Stimulated activated CD8-positive, alpha-beta memory T cell treated with anti-CD3 and anti-CD28 coated beads, Interleukin-7, amount 100 ng/mL, for 1 hour (primary cell): ENCODE measurements at regions not wholly inside any gene's neighbourhood (a gene's known extent, or its start where the extent isn't known, plus 50 kb on each side); places are given as distances from the start of the nearest gene placed in this dataset.
"Not testable (repeated sequence)": the region's sequence is repeated elsewhere in the genome, so short reads cannot be mapped to it uniquely, and the experiment has no call there.

ENCODE experiments used
- DNase-seq, 2 donors: peaks; one replicate each; pipeline ENCODE4 v3.0.0-alpha.2; 2020; ENCODE audit warnings: low read depth in 2 of 2

DNA sequence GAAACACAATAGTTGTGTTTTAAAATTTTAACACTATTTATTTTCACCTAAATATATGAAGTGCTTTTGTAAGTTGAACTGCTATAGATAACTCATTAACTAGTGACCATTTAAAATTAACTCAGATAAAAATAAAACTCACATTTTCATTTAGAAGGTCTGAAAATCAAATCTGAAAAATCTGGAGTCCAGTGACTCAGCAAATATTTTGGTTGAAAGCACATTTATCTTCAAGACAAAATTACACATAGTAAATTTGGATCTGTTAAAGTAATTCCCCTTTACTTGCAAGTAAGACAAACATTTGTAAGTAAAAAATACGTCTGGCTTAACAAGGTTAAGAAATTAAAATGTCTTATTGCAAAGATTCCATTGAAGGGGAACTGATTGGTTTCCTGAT, 589.1 kb downstream of the TRIML1 start:
- DNase-seq: no peak

GRCh38 chr4:188732131-188732530, 592.9 kb downstream of the TRIML1 start:
- no peak for DNase-seq

DNA sequence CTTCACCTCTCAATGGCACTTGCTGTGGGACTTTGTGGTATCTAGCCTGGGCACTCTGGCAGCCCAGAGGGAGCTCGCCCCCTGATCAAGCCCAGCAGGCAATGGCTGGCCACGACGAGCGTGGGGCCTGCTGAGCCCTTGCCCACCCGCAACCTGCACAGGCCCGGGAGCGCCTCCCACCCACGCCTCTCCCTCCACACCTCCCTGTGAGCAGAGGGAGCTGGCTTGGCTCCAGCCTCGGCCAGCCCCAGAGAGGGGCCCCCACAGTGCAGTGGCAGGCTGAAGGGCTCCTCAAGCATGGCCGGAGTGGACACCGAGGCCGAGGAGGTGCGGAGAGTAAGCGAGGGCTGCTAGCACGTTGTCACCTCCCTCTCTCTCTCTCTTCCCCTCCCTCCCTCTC, 595.8 kb downstream of the TRIML1 start:
- no peak for DNase-seq

DNA sequence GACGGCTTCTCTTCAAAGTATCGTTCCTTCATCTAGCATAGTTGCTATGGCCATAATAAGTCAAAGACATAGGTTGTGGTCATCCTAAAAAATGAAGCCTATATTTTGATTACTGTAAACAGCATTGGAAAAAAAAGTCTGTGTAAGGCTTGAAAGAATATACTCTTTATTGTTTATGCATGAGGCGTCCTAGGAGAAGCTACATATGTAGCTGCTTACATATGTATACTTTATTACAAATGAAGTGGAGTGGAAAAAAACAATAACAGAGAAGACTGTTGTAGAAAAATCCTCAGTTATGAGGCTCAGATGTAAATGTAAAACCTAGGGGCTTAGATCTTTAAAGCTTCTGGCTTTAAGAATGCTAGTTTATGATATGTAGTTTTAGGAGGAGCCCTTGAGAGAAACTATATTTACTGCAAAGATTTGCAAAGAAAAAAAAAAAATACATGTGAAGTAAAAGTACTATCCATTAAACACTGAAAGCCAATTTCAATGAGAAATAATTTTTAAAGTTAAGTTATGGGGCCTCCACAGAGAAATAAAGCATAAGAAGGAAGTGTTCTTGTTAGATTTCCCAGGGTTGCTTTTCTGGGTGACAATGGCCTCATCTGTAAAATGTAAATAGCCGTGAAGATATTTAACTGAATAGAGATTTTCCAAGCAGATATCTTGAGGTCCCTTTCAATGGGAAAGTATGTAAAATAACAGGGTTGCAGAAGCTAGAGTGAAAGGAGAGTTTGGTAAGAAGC, 598.2 kb downstream of the TRIML1 start:
- DNase-seq: no peak

- not testable (repeated sequence) for DNase-seq
These were observed 599.0 kb downstream of the TRIML1 start for GRCh38 chr4:188738290-188738689.

DNA sequence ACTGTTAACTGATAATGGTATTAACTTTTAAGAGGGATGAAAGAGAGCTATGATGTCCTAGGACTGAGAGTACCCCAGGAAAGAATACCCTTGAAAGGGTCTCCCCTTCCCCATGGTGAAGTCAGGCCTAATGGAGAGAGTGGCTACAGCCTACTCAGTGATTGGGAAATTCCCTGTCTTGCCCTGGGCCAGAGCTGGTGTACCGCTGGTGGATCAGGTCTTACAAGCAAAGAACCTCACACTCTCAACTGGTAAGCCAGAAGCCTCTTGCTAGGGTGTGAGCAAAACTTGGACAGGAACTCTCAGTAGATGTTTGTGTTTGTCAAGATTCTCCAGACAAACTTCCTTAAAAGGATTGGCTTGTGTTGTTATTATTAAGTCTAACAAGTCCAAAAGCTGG, 600.9 kb downstream of the TRIML1 start:
- not testable (repeated sequence) for DNase-seq

DNA sequence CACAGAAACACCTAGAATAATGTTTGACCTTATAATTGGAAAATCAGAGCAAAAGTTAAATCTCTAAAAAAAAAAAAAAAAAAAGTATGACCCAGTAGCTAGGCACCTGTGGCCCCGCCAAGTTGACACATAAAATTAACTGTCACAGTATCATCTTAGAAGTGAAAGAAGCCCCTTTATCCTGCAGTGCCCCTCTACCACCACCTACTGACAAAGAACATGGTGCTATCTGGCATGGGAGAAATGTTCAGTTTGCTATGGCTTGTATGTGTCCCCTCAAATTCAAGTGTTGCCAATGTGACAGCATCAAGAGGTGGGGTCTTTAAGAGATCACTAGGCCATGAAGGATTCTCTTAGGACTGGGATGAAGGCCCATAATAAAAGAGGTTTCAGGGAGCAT, 601.5 kb downstream of the TRIML1 start:
- not testable (repeated sequence) for DNase-seq

DNA sequence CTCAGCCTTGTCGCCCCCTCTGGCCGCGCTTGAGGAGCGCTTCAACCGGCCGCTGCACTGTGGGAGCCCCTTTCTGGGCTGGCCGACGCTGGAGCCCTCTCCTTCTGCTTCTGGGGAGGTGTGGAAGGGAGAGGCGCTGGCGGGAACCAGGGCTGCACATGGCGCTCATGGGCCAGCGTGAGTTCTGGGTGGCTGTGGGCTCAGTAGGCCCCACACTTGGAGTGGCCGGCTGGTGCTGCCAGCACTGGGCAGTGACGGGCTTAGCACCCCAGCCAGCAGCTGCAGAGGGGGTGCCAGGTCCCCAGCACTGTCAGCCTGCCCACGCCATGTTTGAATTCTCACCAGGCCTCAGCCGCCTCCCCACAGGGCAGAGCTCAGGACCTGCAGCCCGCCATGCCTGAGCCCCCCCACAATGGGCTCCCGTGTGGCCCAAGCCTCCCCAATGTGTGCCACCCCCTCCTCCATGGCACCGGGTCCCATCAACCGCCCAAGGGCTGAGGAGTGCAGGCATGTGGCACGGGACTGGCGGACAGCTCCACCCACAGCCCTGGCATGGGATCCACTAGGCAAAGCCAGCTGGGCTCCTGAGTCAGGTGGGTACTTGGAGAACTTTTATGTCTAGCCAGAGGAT, 615.2 kb downstream of the TRIML1 start:
- no peak for DNase-seq

- no peak for DNase-seq
These were observed 628.3 kb downstream of the TRIML1 start for GRCh38 chr4:188767496-188767895.

DNA sequence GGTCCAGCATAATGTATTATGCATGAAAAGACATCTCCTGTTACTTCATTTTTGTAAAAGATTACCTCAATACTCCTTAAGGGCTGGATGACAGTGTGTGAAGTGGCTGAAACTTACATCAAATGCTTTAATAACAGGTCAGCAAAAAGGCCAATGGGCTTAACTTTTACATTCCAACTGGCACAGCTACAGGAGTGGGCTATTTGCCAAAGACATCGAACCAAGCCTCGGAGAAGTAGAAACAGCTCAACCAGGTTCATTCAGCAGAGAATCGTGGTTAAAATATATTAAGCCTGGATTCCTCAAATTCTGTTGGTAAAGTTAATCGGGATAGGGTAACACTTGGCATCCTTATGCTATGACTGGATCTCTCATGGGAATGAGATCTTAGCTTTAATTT, 639.7 kb downstream of the TRIML1 start:
- no peak for DNase-seq

GRCh38 chr4:188779581-188779980, 640.3 kb downstream of the TRIML1 start:
- DNase-seq: no peak

- DNase-seq: no peak
These were observed 640.8 kb downstream of the TRIML1 start for GRCh38 chr4:188780028-188780427.

DNA sequence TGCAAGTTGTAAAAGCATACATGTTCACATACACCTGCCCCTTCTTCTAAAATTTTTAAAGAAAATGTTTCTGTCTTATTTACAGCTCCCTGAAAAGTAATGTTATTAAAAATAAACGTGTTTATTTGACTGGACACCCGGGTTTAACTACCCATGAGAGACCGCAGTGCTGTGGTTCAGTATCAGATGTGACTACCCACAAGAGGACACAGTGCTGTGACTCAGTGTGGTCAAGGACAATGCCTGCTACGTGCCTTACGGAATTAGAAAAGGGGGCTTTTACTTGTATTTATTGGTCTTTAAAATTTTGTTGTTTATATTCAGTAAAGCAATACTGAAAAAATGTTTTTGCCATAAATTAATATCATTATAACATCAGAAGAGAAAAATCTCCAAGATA, 641.4 kb downstream of the TRIML1 start:
- DNase-seq: no peak

GRCh38 chr4:188781655-188782054, 642.4 kb downstream of the TRIML1 start:
- DNase-seq: no peak

- no peak for DNase-seq
These were observed 643.9 kb downstream of the TRIML1 start for GRCh38 chr4:188783175-188783574.

DNA sequence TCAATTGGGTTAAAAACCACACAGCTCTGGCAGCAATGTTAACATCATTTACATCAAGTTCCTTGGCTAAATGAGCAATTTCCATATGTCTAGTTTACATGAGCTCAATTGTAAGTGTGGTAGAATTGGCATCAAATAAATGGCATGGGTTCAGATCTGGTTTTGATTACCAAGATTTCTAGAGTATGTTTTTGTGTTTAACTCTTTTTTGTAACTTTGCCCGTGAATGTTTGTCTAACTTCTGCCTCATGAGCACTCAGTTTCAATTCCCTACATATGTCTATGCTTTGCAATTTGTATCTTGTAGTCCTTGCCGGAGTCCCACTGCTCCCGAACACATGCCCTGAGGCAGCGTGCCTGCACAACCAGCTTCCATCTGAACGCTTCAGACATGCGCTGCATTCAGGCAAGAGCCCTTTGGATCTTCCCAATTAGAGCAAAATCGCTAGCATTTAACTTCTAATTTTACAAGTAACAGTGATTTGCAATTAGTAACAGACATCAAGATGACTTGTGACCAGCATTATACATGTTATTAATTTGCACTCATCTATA, 644.4 kb downstream of the TRIML1 start:
- DNase-seq: no peak

- not testable (repeated sequence) for DNase-seq
These were observed 657.4 kb downstream of the TRIML1 start for GRCh38 chr4:188796600-188796999.

DNA sequence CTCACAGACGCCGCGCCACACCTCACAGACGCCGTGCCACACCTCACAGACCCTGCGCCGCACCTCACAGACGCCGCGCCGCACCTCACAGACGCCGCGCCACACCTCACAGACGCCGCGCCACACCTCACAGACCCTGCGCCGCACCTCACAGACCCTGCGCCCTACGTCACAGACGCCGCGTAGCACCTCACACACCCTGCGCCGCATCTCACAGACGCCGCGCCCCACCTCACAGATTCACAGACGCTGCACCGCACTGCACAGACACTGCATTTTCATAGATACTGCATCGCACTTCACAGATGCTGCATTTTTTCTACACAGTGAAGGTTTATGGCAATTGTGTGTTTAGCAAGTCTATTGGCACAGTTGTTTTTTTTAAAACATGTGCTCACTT, 657.8 kb downstream of the TRIML1 start:
- not testable (repeated sequence) for DNase-seq

DNA sequence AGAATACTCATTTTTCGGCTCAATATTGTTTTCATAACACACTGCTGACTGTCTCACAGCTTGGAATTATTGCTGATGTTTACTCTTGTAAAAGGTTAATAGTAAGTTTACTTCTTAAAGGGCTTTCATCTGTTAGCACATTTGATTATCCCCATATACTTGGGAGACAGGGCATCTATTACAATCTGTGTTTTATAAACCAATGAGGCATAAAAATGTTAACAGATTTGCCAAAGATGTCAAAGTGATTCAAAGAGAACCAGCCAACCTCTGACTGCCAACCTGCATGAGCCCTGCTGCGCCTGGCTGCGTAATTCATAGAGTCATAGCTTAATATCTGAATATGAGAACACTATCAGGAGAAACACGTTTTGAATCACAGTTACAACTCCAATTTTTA, 665.6 kb downstream of the TRIML1 start:
- no peak for DNase-seq

DNA sequence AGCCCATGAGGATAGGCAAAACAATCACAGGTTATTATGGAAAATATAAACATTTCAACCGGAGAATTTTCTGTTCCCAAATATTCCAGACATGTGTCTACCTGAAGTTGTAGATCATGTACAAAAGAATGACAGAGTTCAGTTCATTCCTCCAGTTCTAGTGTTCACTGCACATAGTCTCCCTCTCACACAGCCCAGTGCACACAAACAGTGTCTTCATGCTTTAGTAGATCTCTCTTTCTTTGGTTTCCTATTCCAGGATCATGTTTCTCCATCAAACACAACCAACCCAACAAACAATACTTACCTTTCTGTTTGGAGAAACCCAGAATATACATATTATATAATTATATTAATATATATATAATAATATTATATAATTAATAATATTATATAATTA, 671.9 kb downstream of the TRIML1 start:
- no peak for DNase-seq

GRCh38 chr4:188812644-188813043, 673.4 kb downstream of the TRIML1 start:
- DNase-seq: no peak

- DNase-seq: no peak
These were observed 679.1 kb downstream of the TRIML1 start for GRCh38 chr4:188818300-188818699.

GRCh38 chr4:188819233-188819632, 680.0 kb downstream of the TRIML1 start:
- DNase-seq: no peak
